Kidney glomerular epithelial cell (primary cell): ENCODE measurements at regions not wholly inside any gene's neighbourhood (a gene's known extent, or its start where the extent isn't known, plus 50 kb on each side); places are given as distances from the start of the nearest gene placed in this dataset.
A peak's percentile ranks its signal among the peaks of the same experiment; 100 is the strongest.
"Not testable (repeated sequence)": the region's sequence is repeated elsewhere in the genome, so short reads cannot be mapped to it uniquely, and the experiment has no call there.

Experiments used
- DNase-seq: peaks from one replicate; lab custom pipeline; 2025; lab: John Stamatoyannopoulos, UW

- no peak for DNase-seq
Observed at GRCh38 chr4:23023121-23023520, 330.4 kb downstream of the GBA3 start.

- peak; percentile 71 for DNase-seq
Observed at GRCh38 chr4:23022032-23022431, 329.3 kb downstream of the GBA3 start.

DNA sequence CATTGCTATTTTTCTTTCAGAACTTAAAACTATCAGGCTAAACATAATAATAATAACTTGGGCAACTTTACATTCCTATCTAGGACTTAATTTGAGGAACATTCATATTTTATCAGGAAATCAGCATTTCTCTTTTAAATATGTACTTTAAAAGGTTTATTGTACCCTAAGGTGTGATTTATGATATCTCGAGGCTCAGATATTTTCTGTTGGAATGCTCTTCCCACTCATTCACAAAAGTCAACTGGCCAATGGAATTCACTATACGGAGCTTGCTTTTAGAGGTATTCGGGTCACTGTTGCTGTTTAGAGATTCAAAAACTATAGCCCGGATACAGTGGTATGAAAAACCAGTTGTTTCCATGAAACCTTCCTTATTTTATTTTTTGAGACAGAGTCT is 328.3 kb downstream of the GBA3 start:
- DNase-seq: no peak

GRCh38 chr4:23020399-23020798 is 327.7 kb downstream of the GBA3 start:
- DNase-seq: not testable (repeated sequence)

DNA sequence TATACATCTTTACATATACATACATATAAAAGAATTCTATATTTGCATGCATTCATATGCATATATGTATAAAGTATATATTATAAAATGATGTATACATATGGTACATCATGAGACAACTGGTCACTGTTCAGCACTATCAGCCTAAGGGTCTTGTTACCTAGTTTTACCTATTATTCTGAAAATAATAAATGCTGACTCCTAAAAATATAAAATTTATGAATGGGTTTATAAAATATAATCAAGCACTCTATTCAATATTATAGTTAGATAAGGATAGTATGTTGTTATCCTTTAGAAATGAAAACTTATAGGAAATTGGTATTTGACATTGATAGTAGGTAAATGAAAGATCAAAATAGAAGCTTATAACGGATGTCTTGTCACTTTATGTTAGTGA is 324.2 kb downstream of the GBA3 start:
- no peak for DNase-seq

DNA sequence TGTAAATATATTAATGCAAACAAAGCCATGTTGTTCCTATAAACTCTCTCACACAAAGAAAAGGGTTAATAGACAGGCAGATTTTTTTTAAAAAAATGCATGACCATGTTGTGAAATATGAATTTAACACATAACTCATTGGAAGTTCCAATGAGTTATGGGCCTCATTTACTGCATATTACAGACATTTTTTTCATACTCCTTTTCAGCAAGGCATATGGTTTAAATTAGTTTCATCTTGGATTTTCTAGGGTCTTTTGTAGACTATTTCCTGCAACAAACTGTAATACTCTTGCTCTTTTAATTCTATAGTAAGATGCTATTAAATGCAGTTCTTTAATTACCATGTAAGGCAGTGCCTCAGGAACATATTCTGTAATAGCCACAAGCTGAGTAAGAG is 323.1 kb downstream of the GBA3 start:
- no peak for DNase-seq

DNA sequence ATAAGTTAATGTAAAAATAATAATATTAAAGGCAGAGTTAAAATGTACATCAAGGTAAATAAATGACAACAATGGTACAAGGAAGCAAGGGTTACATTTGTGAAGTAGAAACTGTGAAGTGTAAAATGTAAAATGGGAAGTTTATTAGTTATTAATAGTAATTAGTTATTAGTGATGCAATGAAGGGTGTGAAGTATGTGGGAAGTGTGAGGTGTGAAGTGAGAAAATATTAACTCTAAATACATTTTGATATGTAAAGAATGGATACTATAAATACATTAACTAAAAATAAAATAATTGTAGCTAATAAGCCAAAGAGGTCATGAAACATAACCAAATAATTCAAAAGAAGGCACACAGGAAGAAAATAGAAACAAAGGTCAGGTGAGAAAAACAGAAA is 316.4 kb downstream of the GBA3 start:
- DNase-seq: no peak

GRCh38 chr4:23006756-23007155 is 314.0 kb downstream of the GBA3 start:
- peak; percentile 43 for DNase-seq

DNA sequence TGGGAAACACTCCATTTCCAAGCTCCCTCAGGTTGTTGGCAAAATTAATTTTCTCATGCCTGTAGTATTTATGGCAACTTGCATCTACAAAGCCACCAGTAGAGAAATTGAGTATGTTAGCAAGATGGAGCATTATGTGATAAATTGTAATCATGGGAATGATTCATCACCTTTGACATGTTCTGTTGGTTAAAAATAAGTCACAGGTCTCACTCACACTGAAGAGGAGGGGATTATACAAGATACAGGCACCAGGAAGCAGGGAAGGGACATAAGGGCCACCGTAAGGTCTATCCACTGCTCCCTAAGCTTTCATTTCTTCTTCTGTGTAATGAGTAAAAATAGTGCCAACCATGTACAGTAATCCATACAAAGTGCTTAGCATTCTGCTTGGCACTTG is 313.0 kb downstream of the GBA3 start:
- no peak for DNase-seq

- DNase-seq: no peak
Observed at GRCh38 chr4:23001478-23001877, 308.7 kb downstream of the GBA3 start.

- DNase-seq: no peak
Observed at GRCh38 chr4:22999419-22999818, 306.7 kb downstream of the GBA3 start.

DNA sequence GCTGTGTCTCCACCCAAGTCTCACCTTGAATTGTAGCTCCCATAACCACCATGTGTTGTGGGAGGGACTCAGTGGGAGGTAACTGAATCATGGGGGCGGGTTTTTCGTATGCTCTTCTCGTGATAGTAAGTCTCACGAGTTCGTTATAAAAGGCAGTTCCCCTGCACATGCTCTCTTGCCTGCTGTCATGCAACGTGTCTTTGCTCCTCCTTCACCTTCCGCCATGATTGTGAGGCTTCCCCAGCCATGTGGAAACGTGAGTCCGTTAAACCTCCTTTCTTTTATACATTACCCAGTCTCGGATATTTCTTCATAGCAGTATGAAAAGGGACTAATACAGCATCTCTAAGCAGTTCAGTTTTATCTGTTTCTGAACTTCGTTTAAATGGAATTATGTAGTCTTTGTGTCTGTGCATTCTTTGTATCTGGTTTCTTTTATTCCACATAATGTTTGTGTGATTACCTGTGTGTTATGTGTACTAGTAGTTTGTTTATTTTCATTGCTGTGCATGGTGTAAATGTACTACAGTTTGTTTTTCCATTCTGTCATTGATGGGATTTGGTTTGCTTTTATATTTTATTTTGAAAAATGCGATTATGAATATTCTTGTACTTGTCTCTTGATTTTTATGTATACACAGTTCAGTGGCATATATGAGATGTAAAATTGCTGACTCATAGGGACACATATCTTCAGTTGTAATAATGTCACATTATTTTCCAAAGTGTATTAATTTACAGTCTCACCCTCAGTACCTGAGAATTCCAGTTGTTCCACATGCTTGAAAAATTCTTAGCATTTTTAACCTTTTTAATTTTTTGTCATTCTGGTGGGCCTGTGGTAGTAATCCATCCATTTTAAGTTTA is 304.9 kb downstream of the GBA3 start:
- DNase-seq: no peak

GRCh38 chr4:22991576-22991975 is 298.8 kb downstream of the GBA3 start:
- DNase-seq: no peak

- no peak for DNase-seq
Observed at GRCh38 chr4:22988526-22988925, 295.8 kb downstream of the GBA3 start.

GRCh38 chr4:22987870-22988269 is 295.1 kb downstream of the GBA3 start:
- DNase-seq: peak; percentile 56

- no peak for DNase-seq
Observed at GRCh38 chr4:22986881-22987280, 294.1 kb downstream of the GBA3 start.

DNA sequence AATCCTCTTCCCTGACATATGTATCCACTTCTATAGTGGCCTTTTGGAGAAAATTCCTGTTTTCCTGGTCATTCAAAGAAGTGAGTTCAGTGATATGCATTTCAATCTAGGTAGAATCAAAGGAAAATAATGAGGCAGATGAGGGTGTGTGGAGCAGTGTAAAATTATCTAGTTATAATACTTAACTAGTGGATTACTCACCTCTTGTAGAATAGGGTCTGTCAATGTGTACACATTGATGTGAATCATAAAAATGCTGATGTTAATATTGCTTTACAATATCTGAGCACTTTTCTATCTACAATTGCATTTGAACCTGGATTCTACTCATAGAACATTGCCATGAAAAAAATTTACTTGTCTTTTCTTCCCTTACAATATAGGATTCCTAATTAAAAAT is 293.5 kb downstream of the GBA3 start:
- peak; percentile 36 for DNase-seq

DNA sequence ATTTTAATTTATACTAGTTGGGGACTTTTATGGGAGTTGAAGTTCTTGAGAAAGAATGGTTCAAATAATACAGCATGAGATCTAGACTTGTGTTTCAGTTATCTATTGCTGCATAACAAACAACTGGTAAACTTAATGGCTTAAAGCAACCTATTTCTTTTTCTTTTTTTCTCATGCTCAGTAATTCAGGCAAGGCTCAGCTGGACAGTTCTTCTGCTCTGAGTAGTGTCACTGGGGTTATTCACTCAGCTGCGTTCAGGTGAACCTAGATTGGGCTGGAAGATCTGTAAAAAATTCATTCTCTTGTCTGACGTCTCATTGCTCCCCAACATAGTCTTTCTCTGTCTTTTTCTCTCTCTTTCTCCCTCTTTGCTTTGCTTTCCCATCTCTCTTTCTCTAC is 291.7 kb downstream of the GBA3 start:
- no peak for DNase-seq

DNA sequence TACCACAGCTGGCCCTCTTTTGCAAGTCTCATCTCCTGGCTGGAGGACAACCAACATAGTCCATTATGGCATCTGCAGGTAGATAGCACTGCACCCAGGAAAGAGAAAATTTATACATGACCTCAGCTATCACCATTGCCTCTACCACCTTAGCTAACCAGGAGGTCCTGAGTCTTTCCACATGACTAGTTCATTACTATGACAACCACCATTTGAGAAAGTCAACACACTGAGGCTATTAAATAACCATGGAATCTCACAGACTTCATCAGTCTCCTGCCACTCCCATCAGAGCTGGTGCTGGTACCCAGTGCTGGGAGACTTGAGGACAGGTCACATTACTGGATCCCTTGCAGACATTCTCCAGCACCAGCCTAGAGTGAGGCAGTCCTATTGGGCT is 285.9 kb downstream of the GBA3 start:
- DNase-seq: peak; percentile 33

DNA sequence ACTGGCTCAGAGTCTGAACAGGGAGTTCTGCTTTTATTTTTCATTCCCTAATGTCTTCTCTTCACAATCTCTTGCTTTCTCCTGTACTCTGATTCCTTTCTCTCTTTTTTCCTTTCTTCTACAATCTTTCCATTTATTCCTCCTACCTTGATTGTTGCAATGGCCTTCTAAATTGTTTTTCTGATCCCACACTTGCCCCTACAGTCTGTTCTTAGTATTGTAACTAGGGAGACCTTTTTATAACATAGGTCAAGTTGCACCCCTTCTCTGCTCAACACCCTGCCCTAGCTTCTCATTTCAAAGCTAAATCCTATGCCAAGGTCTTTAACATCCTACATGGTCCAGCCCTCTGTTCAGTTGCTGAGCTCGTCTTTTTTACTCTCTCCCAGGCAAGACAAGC is 277.9 kb downstream of the GBA3 start:
- no peak for DNase-seq

GRCh38 chr4:22969287-22969896 is 276.7 kb downstream of the GBA3 start:
- DNase-seq: peak; percentile 74

- peak; percentile 64 for DNase-seq
Observed at GRCh38 chr4:22962295-22962694, 269.6 kb downstream of the GBA3 start.

DNA sequence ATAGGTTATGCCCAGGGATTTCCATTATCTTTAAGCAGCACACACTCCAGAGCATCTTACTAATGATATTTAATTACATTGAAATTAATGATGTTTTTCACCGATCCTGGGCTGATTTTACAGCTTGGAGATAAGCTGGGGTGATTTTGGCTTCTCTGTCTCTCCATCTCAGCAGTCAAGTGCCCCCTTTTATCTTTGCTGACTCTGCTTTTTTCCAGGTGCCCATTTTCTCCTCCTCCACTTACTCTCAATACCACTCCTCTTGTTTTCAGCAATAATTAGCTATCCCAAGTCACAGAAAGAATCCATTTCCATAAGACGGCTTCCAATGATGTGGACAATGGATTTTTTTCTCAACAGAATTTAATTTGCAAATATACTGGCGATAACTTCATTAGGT is 266.7 kb downstream of the GBA3 start:
- no peak for DNase-seq
